Stimulated activated memory B cell treated with anti-CD40 and anti-IgM and Interleukin-4, amounts not matched to agents 10 μg/mL and 1 μg/mL and 100 μg/mL, for 72 hours (primary cell): ENCODE measurements at regions not wholly inside any gene's neighbourhood (a gene's known extent, or its start where the extent isn't known, plus 50 kb on each side); places are given as distances from the start of the nearest gene placed in this dataset.
A peak's percentile ranks its signal among the peaks of the same experiment; 100 is the strongest.

Source experiments
- ATAC-seq: fragments of 150-1000 bp; cut with Tn5 transposase; 2 replicates; pipeline ENCODE4 v1.10.0; 2021
- H3K27ac Mint-ChIP-seq: one replicate; pipeline ENCODE4 v1.8.0; 2022; ENCODE audit warnings: mild to moderate bottlenecking, mixed read lengths
- H3K27me3 Mint-ChIP-seq: one replicate; pipeline ENCODE4 v1.8.0; 2022; ENCODE audit warnings: mixed read lengths
- H3K36me3 Mint-ChIP-seq: one replicate; pipeline ENCODE4 v1.8.0; 2022; ENCODE audit warnings: mixed read lengths
- H3K4me1 Mint-ChIP-seq: one replicate; pipeline ENCODE4 v1.8.0; 2022; ENCODE audit warnings: mixed read lengths
- H3K4me3 Mint-ChIP-seq: one replicate; pipeline ENCODE4 v1.8.0; 2022; ENCODE audit warnings: mild to moderate bottlenecking, moderate library complexity, mixed read lengths
- H3K9me3 Mint-ChIP-seq: one replicate; pipeline ENCODE4 v1.8.0; 2022; ENCODE audit warnings: mixed read lengths

DNA sequence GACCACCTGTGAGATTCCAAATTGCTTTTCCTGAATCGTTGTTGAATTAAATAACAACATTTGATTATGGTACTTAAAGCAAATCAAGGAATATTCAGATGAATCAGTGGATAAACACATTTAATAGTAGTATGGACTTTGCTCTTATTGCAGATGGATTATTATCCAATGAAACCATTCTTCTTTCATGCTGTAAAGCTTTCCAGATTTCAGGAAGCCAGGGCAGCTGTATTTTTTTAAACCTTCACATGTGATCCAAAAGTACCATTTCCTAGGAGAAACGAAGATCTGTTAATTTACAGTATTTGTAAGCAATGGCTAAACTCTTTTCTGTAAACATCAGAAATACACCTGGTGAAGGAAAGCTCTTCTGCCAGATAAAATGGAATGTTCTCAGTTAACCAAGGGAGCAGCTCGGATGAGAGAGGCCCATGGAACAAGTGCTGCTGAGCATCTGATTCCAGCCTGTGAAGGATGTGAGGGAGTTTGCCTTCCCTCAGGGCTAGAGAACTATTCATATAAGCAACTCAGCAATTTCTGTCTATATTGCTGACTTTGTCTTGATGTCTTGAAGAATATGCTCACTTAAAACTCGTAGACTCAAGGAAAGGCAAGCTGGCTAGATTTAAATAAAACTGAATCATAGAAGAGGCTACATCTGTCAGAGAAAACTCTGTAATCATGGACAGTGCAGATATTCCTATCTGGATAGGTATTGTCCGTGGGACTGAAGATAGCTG, 94.4 kb upstream of the LIMCH1 start:
- H3K4me1 Mint-ChIP-seq, result no peaks in the 10 kb centered on the region
- no peaks in the 10 kb centered on the region for H3K27me3 Mint-ChIP-seq
- H3K27ac Mint-ChIP-seq, result no peak overlapping the region
- no peaks in the 10 kb centered on the region for H3K9me3 Mint-ChIP-seq
- ATAC-seq, result no peak
- H3K4me3 Mint-ChIP-seq, result no peak overlapping the region
- no peaks in the 10 kb centered on the region for H3K36me3 Mint-ChIP-seq

DNA sequence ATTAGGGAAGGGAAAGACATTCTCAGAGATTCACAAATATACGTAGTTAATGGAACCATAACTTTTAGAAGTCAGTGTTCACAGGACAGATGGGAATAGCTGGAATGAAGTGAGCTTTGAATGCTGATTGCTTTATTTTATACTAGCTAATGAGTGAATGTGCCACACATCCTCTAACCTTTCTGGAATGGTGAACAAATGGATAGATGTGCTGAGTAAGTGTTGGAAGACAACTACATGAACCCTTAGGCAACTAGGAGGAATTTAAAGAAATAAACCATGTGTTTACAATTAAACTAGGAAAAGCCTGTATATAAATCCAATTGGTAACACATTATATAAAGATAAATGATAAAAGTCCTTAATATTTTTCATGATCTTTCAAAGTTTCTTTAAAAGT, 91.6 kb upstream of the LIMCH1 start:
- no peaks in the 10 kb centered on the region for H3K27me3 Mint-ChIP-seq
- H3K27ac Mint-ChIP-seq, result no peak overlapping the region
- H3K9me3 Mint-ChIP-seq, result no peaks in the 10 kb centered on the region
- H3K4me3 Mint-ChIP-seq, result no peak overlapping the region
- no peaks in the 10 kb centered on the region for H3K4me1 Mint-ChIP-seq
- no peaks in the 10 kb centered on the region for H3K36me3 Mint-ChIP-seq
- ATAC-seq, result no peak

DNA sequence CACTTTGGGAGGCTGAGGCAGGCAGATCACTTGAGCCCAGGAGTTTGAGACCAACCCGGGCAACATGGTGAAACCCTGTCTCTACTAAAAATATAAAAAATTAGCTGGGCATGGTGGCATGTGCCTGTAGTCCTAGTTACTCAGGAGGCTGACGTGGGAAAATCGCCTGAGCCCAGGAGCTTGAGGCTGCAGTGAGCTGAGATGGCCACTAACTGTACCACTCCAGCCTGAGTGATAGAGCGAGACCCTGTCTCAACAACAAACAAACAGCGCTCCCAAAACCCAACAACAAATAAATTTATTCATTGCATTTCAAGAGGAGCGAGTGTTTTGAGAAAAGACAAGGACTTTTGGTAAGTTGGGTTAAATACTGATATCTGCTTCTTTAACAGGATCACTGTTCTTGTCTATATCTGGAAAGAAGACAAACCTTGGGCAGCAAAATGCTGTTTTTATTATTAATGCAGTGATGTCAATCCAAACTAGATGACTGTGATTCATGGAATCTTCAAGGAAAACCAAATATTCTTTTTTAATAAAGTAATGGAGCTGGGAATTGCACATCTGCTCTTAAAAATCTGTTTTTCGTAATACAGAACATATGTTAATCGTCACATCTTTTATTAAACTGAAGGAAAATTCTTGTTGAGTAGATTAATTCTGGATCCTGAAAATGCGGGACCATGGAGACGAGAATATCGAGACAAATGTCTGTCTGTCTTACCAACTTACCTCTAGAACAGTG, 90.8 kb upstream of the LIMCH1 start:
- Mint-ChIP-seq H3K4me1 (no peaks in the 10 kb centered on the region), H3K27me3 (no peaks in the 10 kb centered on the region), H3K4me3 (no peak overlapping the region), H3K27ac (no peak overlapping the region), H3K36me3 (no peaks in the 10 kb centered on the region), H3K9me3 (no peaks in the 10 kb centered on the region)
- ATAC-seq, result no peak

DNA sequence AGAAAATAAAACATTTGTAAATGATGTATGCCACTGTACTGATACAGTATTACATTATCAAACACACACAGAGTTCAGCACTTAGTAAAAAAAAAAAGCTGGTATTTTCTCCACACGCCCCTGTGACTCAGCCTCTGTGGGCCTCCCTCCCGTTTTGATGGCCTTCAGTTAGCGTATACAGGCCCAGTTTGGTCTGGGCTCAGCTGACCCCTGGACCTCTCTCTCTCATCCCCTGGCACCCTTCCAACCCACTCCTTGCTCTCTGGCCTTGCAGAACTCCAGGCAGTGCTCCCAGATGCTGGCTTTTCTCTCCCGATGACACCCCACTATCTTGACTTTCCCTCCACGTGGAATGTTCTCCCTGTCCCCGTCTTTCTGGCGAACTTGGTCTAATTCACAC, 89.0 kb upstream of the LIMCH1 start:
- no peak overlapping the region for H3K4me3 Mint-ChIP-seq
- H3K27ac Mint-ChIP-seq, result no peak overlapping the region
- H3K36me3 Mint-ChIP-seq, result no peaks in the 10 kb centered on the region
- no peaks in the 10 kb centered on the region for H3K4me1 Mint-ChIP-seq
- no peaks in the 10 kb centered on the region for H3K9me3 Mint-ChIP-seq
- ATAC-seq, result peak; percentile 47
- H3K27me3 Mint-ChIP-seq, result no peaks in the 10 kb centered on the region

DNA sequence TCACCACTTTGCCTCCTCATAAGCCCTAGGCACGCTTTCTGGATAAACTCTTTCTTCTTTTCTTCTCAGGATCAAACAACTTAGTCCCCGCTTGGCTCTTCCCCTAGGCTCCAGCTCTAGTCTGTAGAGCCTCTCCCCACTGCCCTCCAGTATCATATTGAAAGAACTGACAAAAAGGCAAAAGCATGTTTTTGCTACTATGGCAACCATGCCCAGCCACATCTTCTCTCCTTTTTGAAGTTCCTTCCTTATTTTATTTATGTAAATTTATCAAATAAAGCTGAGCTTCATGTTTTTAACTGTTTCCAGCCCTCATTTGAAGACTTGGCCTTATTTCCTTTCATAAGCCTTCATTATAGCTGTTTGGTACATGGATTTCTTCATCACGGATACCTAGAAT, 86.0 kb upstream of the LIMCH1 start:
- Mint-ChIP-seq H3K27ac (no peak overlapping the region), H3K27me3 (no peaks in the 10 kb centered on the region), H3K9me3 (no peaks in the 10 kb centered on the region), H3K4me1 (no peaks in the 10 kb centered on the region), H3K36me3 (no peaks in the 10 kb centered on the region), H3K4me3 (no peak overlapping the region)
- ATAC-seq, result no peak

DNA sequence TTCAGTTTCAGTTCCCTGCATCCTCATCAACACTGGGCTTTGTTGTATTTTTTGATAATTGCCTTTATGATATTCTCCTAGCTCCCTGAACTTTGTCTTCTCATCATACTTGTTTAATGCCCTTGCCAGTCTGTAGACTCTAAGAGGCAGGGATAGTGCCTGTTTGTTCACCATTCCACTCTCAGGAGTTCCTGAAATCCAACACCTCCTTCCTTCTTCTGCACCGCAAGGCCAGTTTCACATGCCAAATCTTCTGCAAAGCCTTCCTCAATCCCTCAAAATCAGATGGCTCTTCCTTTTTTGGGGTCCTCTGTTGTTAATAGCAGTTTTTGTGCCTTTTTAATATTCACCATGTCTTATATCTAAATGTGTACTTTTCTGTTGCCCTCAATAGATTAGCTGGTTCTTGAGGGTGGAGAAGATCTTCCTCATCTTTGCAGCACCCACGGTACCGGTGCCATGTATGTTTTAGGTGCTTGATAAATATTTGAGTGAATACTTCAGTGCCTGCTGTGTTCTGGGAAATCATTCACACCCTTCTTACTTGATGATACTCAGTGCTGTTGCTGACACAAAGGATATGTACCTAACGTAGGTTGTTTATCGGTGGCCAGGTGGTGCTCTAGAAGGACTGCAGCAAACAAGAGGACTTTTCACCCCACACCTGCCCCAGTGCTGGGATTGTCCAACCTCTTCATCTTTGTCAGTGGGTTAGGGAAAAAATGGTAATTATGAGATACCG, 85.3 kb upstream of the LIMCH1 start:
- Mint-ChIP-seq H3K9me3 (no peaks in the 10 kb centered on the region), H3K27ac (no peak overlapping the region), H3K36me3 (no peaks in the 10 kb centered on the region), H3K4me3 (no peak overlapping the region), H3K27me3 (peaks cover 1% of the 10 kb centered on the region), H3K4me1 (no peaks in the 10 kb centered on the region)
- ATAC-seq, result no peak

DNA sequence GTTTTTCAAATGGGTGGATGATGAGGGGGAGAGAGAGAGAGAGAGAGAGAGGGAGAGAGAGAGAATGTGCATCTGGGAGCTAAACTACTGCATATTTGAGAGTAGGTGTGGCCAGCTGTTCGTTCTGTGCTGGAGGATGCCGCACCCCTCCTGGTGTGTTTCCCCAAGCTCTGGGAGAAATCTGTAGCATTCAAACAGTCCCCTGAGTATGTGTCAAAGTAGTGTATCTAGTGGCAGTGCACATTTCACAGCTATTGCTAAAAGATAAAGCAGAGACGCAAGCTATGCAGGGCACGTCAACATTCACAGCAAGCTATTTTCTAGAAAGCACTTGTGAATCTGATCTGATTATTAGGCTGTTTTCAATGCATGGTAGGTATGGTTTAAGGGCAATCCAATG, 83.5 kb upstream of the LIMCH1 start:
- Mint-ChIP-seq H3K27me3 (peaks cover 19% of the 10 kb centered on the region), H3K27ac (no peak overlapping the region), H3K36me3 (no peaks in the 10 kb centered on the region), H3K4me3 (no peak overlapping the region), H3K4me1 (no peaks in the 10 kb centered on the region), H3K9me3 (peaks cover 3% of the 10 kb centered on the region)
- no peak for ATAC-seq

DNA sequence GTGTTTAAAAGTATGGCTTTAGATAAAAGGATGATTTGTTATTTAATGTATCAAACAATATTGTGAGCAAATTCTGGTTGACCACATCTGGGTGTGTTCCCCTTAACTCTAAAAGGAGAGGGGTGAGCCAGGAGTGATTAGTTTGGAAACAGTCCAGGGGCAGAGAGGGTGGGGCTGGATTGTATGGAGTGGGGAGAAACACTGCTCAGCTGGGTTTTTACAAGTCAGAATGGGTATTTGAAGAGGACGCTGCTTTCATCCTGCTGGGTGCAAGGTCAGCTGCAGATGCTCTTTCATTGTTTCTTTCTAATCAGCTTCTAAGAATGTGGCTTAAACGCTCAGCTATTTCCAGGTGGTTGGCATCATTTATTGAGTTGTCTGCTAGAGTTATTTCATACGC, 82.8 kb upstream of the LIMCH1 start:
- no peak overlapping the region for H3K4me3 Mint-ChIP-seq
- peaks cover 19% of the 10 kb centered on the region for H3K27me3 Mint-ChIP-seq
- ATAC-seq, result no peak
- H3K9me3 Mint-ChIP-seq, result peaks cover 3% of the 10 kb centered on the region
- H3K27ac Mint-ChIP-seq, result no peak overlapping the region
- no peaks in the 10 kb centered on the region for H3K4me1 Mint-ChIP-seq
- H3K36me3 Mint-ChIP-seq, result no peaks in the 10 kb centered on the region

DNA sequence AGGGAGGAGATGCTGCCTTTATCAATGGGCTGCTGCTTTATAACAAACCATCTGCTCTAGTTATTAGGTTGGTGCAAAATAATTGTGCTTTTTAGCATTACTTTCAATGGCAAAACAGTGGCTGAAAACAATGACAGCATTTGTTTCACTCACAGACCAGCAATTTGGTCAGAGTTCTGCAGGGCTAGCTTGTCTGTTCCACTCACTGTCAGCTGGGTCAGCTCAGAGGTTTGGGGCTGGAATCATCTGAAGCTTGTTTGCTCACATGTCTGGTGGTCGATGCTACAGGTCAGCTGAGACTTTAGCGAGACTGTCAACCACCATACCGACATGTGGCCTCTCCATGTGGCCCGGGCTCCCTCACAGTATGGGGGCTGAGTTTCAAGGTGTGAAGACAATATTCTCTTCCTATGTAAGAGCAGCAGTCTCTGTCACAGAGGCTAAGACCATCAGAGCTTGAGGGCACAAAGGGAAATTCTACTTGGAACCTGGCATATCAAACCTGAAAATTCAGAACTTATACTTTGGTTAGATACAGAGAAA, 81.3 kb upstream of the LIMCH1 start:
- no peak for ATAC-seq
- Mint-ChIP-seq H3K27ac (no peak overlapping the region), H3K9me3 (peaks cover 3% of the 10 kb centered on the region), H3K36me3 (no peaks in the 10 kb centered on the region), H3K4me3 (no peak overlapping the region), H3K27me3 (peaks cover 19% of the 10 kb centered on the region), H3K4me1 (no peaks in the 10 kb centered on the region)

DNA sequence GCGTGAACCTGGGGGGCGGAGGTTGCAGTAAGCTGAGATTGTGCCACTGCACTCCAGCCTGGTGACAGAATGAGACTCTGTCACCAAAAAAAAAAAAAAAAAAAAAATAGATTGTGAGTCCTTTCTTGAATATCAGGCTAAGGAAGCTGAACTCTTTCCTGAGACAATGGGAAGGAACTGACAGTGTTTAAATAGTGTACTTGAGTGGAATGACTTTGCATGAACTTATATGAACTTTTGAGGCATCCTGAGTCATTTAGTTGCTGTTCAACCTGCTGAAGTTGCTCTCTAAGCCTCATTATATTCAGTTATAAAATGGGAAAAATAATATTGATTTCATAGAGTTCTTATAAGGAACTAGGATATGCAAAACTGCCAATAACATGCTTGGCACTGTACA, 79.3 kb upstream of the LIMCH1 start:
- Mint-ChIP-seq H3K9me3 (peaks cover 3% of the 10 kb centered on the region), H3K27me3 (peaks cover 19% of the 10 kb centered on the region), H3K27ac (no peak overlapping the region), H3K4me3 (no peak overlapping the region), H3K36me3 (no peaks in the 10 kb centered on the region), H3K4me1 (no peaks in the 10 kb centered on the region)
- ATAC-seq, result no peak

DNA sequence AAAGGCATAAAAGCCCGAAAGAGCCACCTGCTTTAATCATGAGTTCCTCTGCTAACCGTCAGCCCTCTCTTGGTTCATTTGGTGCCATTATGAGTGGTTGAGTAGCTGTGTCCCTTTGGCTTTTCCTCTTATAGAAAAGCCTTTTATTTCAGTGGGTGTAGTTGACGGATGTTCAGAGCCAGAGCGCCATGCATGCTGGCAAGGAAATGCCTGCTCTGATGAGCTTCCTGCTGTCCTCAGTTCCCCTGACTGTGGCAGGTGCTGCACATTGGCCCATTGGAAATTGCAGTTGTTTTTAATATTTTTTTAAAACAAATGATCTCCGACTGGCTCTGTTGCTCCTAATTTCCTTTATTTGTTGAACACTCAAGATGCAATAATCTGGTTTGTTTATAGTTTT, 77.3 kb upstream of the LIMCH1 start:
- Mint-ChIP-seq H3K27ac (no peak overlapping the region), H3K9me3 (peaks cover 3% of the 10 kb centered on the region), H3K4me1 (no peaks in the 10 kb centered on the region), H3K4me3 (no peak overlapping the region), H3K36me3 (no peaks in the 10 kb centered on the region), H3K27me3 (peaks cover 19% of the 10 kb centered on the region)
- no peak for ATAC-seq

DNA sequence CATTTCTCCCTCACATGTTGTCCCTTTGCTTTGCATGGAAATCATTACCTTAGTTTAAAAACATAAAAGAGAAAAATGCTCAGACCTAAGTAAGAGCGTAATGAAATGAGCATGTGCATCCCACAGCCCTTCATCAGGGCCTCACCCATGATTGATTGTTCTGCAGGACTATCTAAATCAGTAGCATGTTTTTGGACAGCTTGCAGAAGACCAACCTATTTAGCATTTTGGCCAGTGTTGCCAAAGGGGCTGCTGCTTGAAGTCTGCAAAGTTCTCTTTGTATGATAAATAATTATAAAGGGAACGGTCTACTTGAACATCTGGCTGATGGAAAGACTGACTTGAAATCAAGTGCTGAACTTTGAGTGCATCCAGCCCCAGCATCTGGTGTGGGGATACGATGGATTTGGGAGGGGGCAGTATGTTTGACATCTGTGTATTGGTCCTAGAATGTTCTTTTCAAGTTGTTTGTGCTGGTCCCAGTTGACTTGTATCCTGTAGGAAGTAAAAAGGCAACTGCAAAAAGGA, 76.1 kb upstream of the LIMCH1 start:
- Mint-ChIP-seq H3K27ac (no peak overlapping the region), H3K27me3 (peaks cover 19% of the 10 kb centered on the region), H3K9me3 (peaks cover 3% of the 10 kb centered on the region), H3K4me3 (no peak overlapping the region), H3K4me1 (no peaks in the 10 kb centered on the region), H3K36me3 (no peaks in the 10 kb centered on the region)
- ATAC-seq, result no peak

DNA sequence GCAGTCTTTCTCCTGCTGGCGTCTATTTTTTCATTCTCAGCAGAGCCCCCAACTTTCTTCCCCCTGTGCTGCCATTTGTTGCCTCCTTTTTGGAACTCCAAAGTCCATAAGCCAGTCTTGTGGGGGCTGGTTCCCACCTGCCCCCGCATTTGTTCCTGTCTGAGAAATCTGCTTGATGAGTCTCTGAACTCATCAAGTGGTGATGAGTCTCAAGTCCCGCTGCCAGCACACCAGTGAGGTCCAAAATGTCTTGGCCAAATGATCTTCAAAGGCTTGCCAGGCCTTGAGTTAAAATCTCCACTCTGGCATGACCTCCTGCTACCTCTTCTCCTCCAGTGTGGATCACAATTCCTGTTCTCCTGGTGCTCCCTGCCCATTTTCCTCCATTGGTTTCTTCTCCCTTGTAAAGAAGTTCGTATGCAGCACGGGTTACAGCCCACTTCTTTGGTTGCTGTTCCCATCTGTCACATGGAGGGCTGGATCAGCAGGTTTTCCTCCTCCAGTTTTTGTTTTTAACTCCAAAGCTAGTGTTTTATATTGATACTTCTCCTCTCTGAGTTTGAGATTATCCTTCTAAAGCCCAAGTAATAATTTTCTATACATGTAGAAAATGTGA, 72.7 kb upstream of the LIMCH1 start:
- H3K4me1 Mint-ChIP-seq, result no peaks in the 10 kb centered on the region
- H3K9me3 Mint-ChIP-seq, result peaks cover 3% of the 10 kb centered on the region
- no peaks in the 10 kb centered on the region for H3K36me3 Mint-ChIP-seq
- no peak for ATAC-seq
- no peak overlapping the region for H3K4me3 Mint-ChIP-seq
- H3K27me3 Mint-ChIP-seq, result no peaks in the 10 kb centered on the region
- H3K27ac Mint-ChIP-seq, result no peak overlapping the region

DNA sequence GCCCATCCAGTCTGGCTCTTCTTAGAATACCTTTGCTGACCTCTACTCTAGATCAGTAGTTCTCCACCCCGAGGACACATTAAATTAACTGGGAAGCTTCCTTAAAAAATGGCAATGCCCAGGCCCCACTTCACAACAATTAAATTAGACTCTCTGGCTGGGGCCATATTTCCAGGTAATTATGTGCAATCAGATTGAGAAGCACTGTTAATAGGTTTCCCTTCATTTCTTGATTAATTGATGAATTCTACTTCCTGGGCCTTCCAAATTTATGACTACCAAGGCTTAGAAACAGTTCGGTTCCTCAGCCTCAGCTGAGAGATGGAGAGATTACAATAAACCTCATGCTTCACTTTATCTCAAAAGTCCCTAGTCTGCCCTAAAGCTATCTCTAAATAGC, 71.7 kb upstream of the LIMCH1 start:
- Mint-ChIP-seq H3K36me3 (no peaks in the 10 kb centered on the region), H3K27ac (no peak overlapping the region), H3K4me1 (no peaks in the 10 kb centered on the region), H3K9me3 (peaks cover 7% of the 10 kb centered on the region), H3K27me3 (no peaks in the 10 kb centered on the region), H3K4me3 (no peak overlapping the region)
- ATAC-seq, result no peak

DNA sequence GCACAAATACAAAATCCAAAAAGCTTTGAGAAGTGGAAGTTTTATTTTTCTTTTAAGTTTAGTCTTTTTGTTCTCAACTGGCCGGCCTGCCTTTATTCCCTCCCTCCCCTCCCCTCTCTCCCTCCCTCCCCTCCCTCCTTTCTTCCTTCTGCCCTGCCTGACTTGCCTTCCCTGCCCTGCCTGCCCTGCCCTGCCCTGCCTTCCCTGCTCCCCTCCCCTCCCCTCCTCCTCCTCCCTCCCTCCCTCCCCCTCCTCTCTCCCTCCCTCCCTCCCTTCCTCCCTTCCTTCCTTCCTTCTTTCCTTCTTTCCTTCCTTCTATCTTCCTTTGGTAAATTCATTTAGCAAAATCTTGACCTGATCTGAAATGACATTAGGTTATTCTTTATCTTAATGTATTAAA, 69.8 kb upstream of the LIMCH1 start:
- Mint-ChIP-seq H3K4me3 (no peak overlapping the region), H3K27me3 (peaks cover 9% of the 10 kb centered on the region), H3K36me3 (no peaks in the 10 kb centered on the region), H3K9me3 (peaks cover 10% of the 10 kb centered on the region), H3K4me1 (no peaks in the 10 kb centered on the region), H3K27ac (no peak overlapping the region)
- ATAC-seq, result no peak
